GM12864 (cell line): ENCODE measurements at regions not wholly inside any gene's neighbourhood (a gene's known extent, or its start where the extent isn't known, plus 50 kb on each side); places are given as distances from the start of the nearest gene placed in this dataset.

Experiments
- DNase-seq: peaks from one replicate; pipeline ENCODE4 v3.0.0-alpha.2; 2011; ENCODE audit warnings: low read depth
- H3K4me3 ChIP-seq: 2 replicates; pipeline ENCODE4 v1.5.1; 2011; ENCODE audit warnings: mild to moderate bottlenecking, low read depth, low read length, control low read depth
- TF ChIP-seq, protein P1 (sequence below): IDR thresholded peaks from 2 replicates; pipeline ENCODE4 v1.5.1; 2011; ENCODE audit warnings: low read depth, mild to moderate bottlenecking, moderate library complexity, low read length, control low read depth, inconsistent platforms; ENCODE audit errors: missing control alignments

DNA sequence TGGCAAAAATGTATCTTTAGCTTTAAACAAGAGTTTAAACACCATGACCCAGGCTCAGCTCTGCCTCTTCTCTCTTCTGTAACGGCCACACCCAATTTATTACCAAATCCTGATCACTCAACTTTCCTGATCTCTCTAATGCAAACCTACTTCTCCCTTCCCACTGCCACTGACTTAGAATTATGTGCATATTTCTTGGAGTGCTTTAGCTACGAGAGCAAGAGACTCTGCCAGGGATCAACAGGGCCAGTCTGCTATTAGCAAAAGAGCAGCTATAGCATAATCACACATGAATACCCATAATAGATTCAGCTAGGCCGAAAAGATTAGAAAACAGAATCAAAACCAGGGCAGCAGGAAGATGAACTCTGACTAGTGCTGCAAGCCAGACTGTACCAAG, 215.5 kb downstream of the MRPL39 start:
- TF ChIP-seq, protein P1, sequence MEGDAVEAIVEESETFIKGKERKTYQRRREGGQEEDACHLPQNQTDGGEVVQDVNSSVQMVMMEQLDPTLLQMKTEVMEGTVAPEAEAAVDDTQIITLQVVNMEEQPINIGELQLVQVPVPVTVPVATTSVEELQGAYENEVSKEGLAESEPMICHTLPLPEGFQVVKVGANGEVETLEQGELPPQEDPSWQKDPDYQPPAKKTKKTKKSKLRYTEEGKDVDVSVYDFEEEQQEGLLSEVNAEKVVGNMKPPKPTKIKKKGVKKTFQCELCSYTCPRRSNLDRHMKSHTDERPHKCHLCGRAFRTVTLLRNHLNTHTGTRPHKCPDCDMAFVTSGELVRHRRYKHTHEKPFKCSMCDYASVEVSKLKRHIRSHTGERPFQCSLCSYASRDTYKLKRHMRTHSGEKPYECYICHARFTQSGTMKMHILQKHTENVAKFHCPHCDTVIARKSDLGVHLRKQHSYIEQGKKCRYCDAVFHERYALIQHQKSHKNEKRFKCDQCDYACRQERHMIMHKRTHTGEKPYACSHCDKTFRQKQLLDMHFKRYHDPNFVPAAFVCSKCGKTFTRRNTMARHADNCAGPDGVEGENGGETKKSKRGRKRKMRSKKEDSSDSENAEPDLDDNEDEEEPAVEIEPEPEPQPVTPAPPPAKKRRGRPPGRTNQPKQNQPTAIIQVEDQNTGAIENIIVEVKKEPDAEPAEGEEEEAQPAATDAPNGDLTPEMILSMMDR, result no peak
- DNase-seq, result no peak
- no peak overlapping the region for H3K4me3 ChIP-seq

DNA sequence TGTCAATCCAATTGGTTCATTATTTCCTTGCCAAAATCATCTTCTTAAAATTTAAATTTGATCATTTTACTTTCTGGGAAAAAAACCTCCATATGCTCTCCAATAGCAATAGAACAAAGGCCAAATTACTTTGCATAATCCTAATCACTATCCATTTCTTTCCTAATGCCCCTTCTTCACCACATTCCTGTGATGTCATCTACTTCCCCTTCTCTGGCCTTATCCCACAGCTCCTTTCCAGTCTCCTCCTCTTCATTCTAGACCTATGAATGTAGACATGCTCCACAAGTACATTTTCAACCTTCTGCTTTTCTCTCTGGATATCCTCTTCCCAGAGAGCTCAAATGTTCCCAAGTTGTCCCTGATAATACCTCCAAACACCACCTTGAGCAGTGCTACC, 216.6 kb downstream of the MRPL39 start:
- DNase-seq, result no peak
- H3K4me3 ChIP-seq, result no peak overlapping the region
- TF ChIP-seq, protein P1, result no peak

DNA sequence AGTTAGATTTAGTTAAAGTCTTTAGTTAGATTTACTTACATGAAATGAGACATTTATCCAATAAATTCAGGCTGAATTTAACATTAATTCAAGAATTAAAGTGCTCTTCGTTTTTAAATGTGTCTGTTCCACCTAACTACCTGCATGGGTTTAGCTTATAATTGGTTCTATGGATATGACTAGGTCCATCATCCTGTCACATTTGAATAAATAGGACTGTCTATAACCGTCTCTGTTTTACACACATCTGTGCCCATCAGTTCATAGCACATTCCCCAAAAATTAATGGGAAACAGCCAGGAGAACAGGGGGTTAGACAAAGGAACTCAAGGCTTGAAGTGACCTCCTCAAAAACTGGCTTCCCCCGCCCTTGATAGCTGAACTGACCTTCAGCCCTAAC, 219.6 kb downstream of the MRPL39 start:
- DNase-seq, result no peak
- TF ChIP-seq, protein P1, result no peak
- no peak overlapping the region for H3K4me3 ChIP-seq

DNA sequence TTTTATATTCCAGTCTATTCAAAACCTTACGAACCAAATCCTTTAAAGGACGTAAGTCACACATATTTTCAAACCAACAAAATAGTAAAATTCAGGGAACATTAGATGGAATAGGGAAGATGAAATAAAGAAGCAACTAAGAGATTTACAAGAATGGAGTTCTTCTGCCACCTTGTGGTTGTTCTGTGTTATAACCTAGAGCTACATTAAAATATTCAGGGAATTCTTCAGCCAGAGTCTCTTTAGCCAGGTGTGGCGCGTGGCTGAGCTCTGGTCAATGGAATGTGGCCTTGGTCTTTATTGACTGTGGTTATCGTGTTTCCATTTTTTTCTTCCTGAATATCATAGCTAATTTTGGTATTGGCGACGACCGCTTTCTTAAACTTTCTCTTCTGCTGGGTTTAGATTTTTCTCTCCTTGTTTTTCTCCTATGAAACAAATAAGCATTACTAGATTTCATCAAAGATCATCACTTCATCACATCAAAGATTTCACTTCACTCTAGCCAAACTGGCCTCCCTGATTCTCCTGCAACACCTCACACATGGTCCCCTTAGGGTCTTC, 221.3 kb downstream of the MRPL39 start:
- peak; percentile 38 for DNase-seq
- TF ChIP-seq, protein P1, result peak; percentile 71
- no peak overlapping the region for H3K4me3 ChIP-seq

DNA sequence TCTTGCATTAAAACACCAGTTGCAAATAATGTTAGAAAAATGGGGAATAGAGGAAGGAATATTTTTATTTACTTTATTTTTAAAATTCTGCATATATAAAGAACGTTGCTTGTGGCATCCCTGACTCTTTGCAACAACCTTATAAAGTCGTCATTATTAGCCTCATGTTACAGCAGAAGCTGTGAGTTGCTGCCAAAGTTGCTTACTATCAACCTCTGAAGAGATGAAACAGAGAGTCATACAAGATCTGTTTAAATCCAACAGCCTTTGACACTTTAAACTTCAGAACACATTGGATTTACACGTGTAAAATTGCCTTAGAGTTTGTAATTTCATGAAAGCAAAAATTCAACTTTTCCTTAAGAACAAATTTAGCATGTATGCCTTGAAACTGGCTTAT, 221.9 kb downstream of the MRPL39 start:
- TF ChIP-seq, protein P1, result no peak
- no peak overlapping the region for H3K4me3 ChIP-seq
- DNase-seq, result no peak

DNA sequence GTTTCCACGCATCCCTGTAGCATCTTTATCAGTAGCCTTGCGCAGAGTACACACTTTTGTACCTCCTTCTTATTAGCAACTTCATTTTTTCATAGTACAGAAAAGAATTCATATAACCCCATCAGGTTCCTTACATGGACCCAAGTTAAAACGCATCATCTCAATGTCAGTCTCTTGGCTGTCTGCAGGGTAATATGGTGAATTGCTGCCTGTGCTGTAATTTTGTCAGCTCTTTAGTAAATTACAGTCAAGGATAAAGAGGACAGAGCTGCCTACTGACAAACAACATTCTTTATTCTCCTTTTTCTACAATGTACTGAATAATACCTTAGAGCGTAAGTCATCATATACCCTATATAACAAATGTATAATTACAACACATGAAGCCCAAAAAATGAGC, 222.5 kb downstream of the MRPL39 start:
- H3K4me3 ChIP-seq, result no peak overlapping the region
- DNase-seq, result no peak
- TF ChIP-seq, protein P1, result no peak

DNA sequence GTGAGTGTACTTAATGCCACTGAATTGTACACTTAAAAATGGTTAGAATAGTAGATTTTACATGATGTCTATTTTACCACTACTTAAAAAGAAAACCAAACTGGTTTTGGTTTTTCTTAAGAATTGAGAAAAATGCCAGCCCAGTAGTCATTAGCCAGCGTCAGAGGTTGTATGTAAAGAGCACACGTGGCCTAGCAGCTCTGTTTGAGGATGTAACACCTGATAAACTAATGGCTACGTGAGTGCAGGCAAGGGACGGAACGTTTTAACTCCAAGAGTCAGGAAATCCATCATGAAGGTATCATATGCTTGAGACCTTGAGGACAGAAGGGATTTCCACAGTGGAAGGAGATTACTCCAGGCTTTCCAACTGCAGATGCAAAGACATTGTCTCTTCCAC, 223.7 kb downstream of the MRPL39 start:
- TF ChIP-seq, protein P1, result no peak
- DNase-seq, result no peak
- H3K4me3 ChIP-seq, result no peak overlapping the region
